ENCODE measurements at regions not wholly inside any gene's neighbourhood (a gene's known extent, or its start where the extent isn't known, plus 50 kb on each side); places are given as distances from the start of the nearest gene placed in this dataset.

DNA sequence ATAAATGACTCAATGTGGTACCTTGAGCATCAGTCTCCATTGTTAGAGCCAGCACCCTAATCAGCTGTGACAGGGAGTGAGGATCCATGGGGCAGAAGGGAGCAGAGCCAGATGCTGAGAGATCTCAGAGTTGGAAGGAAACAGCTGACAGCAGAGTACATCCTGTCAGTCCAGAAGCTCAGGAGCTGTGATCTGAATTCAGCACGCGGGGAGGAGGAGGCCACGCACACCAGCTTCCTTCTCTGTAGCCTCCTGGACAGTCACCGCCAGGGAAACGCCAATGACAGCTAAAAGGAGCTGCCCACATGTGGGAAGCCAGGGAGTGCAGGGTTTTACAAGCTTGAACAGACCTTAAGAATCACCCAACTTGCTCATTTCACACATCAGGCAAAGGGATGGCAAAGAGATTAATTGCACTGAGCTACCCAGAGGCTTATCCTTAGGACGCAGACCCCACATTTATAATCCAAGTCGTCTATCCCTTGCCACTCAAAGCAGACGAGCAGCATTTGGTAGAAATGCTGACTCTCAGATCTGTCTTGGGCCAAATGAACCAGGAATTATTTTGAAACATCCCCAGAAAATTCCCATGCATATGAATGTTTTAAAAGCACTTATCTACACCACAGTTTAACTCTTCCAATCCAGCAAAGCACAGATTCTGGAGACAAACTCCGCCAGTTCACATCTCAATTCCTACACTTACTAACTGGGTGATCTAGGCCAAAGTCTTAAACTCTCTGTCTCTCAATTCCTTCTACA lies 322.6 kb upstream of the TMTC1 start:
- TF ChIP-seq, protein P1, sequence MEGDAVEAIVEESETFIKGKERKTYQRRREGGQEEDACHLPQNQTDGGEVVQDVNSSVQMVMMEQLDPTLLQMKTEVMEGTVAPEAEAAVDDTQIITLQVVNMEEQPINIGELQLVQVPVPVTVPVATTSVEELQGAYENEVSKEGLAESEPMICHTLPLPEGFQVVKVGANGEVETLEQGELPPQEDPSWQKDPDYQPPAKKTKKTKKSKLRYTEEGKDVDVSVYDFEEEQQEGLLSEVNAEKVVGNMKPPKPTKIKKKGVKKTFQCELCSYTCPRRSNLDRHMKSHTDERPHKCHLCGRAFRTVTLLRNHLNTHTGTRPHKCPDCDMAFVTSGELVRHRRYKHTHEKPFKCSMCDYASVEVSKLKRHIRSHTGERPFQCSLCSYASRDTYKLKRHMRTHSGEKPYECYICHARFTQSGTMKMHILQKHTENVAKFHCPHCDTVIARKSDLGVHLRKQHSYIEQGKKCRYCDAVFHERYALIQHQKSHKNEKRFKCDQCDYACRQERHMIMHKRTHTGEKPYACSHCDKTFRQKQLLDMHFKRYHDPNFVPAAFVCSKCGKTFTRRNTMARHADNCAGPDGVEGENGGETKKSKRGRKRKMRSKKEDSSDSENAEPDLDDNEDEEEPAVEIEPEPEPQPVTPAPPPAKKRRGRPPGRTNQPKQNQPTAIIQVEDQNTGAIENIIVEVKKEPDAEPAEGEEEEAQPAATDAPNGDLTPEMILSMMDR (IDR thresholded peaks at IDR 0.05) = no peak
- no peak for TF ChIP-seq TP53 (CRISPR knock-in tag; IDR thresholded peaks at IDR 0.05)
- no peak for TF ChIP-seq EP300 (IDR thresholded peaks at IDR 0.05)
- TF ChIP-seq NR3C1 (IDR thresholded peaks at IDR 0.05) = no peak
- TF ChIP-seq JUN (IDR thresholded peaks at IDR 0.05) = no peak
- no peak for TF ChIP-seq CEBPB (IDR thresholded peaks at IDR 0.05)
- TF ChIP-seq CHD2 (IDR thresholded peaks at IDR 0.05; ENCODE audit: low read length, partially characterized antibody) = no peak

All from A549 (cell line).